M059J (cell line): ENCODE measurements at regions not wholly inside any gene's neighbourhood (a gene's known extent, or its start where the extent isn't known, plus 50 kb on each side); places are given as distances from the start of the nearest gene placed in this dataset.
"Not testable (repeated sequence)": the region's sequence is repeated elsewhere in the genome, so short reads cannot be mapped to it uniquely, and the experiment has no call there.

Source experiments
- DNase-seq: peaks from one replicate; pipeline ENCODE4 v3.0.0-alpha.2; 2012; ENCODE audit warnings: low read depth

DNA sequence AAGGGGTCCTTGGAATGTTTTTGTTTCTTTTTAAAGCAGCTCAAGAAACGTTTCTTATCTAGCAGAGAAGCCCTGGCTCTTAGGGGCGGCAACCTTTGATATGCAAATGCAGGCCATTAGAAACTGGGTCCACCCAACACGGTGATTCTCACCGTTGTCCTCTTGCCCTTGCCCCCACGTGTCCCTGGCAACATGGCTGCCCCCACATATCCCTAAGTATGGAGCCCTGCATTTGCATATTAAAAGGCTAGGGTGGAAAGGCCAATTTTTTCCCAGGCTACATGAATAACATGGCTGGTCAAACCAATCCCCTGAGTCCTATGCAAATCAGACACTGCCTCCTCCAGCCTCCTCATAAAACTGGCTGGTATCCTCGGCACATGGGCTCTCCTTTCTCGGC, 230.1 kb upstream of the SPOPL start:
- no peak for DNase-seq

DNA sequence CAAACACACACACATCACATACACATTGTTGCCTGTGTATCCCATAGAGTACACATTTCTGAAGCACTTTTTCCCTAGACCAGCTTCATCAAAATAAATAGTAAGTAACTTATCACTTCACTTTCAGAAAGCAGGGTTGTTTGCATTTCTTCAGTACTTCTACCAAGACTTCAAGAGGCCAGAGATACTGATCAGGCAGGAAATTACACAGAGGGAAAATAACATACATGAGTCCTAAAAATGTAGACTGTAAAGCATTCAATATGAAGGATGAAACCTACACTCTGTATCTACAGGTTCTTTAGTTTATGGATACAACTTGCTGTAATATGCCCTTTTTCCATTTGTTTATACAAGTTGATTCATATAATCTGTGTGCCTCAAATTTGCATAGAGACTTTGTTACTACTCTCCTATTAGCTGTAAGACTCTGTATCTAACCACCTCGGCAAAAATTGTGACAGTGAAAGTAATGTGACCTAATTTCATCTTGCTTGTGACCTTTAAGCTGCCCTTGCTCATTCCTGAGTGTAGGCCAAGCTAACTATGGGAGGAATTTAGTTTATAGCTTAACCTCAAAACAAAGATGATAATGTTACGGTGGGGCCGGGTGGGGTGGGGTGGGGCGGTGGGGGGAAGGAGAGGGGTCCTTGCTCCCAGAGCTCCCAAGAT, 228.9 kb upstream of the SPOPL start:
- peak; percentile 38 for DNase-seq

DNA sequence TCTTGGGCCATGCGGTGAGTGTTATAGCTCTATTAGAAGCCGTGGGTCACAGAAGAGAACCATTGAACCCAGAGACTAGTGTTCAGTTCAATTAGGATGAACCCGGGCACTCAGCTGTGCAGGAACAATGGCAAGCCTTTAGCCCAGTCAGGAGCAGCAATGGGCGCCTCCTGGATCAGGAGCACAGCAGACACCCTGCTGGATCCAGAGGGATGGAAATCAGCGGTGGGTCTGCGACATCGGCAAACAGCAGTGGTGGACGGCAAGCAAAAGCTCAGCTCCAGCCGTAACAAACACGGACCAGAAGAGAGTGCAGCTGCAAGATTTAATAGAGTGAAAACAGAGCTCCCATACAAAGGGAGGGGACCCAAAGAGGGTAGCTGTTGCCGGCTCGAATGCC, 228.3 kb upstream of the SPOPL start:
- not testable (repeated sequence) for DNase-seq

DNA sequence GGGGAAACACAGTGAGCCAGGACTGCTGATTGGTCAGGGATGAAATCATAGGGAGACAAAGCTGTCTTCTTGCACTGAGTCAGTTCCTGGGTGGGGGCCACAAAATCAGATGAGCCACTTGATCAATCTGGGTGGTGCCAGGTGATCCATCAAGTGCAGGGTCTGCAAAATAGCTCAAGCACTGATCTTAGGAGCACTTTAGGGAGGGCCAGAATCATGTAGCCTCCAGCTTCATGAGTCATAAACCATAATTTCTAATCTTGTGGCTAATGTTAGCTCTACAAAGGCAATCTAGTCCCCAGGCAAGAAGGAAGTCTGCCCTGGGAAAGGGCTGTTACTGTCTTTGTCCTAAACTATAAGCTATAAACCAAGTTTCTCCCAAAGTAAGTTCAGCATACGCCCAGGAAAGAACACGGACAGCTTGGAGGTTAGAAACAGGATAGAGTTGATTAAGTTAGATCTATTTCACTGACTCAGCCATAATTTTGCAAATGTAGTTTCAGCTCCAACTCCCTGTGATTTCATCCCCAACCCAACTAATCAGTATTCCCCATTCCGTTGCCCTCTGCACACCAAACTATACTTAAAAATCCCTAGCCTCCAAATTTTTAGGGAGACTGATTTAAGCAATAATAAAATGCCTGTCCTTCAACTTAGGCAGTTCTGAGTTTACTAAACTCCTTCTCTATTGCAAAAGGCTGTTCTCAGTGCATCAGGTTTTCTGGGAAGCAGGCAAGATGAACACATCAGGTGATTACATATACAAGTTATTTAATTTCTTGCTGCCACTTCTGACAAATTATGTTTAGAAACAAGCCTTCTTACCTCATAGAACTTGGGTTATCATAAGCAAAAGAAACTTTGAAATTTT, 226.9 kb upstream of the SPOPL start:
- peak; percentile 86 for DNase-seq

DNA sequence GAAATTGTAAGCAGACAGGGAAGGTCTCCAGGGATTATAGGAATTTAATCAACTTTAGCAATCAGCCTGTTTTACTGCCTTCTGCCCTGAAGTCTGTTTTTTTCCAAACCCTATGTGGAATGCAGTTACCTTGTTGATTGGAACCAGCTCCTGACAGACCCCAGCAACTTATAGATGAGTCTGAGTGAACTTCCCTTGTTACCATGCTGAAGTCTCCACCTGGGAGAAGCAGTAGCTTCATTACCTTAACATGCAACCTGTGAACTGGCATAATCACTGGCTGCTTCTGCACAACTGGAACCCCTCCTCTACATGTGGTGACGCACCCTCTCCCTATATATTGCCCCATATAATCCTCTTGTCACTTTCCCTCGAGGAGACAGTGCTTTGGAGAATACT, 226.3 kb upstream of the SPOPL start:
- DNase-seq: peak; percentile 10

DNA sequence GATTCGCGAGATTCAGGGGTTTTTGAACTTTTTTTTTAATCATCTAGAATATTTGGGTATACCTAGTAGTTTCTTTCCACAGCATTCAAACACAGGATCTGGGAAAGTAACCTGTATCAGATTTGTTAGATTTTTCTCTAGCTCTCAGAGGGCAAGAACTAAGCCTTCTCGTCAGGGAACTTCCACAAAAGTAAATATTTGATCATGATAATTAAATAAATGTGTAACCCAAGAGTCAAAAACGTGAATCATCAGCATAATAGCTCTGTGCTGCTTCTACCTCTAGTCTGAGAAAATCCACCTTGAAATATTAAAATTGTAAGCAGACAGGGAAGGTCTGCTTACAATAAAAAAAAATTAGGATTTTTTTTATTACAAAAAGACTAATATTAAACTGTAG, 225.7 kb upstream of the SPOPL start:
- DNase-seq: peak; percentile 73

DNA sequence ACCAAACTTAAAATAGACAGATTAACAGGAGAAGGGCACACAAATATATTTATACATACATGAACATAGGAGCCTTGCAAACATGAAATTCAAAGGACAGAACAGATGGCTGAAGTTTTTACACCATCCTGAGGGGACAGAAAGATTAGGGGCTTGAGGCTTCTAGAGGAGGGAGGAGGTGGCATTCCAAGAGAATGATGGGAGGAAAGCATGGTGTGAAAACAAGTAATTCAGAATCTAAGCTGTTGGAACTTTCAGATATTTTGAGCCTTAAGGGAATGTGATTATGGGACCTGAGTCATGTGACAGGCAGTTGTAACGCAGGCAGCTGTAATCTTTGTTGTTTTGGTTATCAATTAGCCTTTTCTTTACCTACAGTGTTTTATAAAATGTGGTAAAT, 225.2 kb upstream of the SPOPL start:
- DNase-seq: peak; percentile 21

DNA sequence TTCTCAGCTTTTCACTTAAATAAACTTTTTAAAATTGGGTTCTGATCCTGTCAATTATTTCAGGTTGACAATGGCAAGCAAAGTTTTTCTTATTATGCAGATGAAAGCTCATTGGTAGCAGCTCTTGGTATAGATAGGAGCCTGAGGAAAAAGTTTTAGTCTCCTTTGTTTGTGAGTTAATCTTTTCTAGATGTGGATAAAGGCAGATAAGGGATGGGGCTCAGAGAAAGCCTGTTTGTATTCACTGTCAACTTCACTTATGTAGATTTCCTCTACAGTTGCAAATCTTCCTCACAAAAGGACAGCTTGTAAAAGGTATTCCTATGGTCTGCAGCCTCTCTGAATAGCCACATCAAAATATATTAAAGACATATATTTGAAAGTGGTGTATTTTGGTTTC, 224.5 kb upstream of the SPOPL start:
- DNase-seq: no peak

DNA sequence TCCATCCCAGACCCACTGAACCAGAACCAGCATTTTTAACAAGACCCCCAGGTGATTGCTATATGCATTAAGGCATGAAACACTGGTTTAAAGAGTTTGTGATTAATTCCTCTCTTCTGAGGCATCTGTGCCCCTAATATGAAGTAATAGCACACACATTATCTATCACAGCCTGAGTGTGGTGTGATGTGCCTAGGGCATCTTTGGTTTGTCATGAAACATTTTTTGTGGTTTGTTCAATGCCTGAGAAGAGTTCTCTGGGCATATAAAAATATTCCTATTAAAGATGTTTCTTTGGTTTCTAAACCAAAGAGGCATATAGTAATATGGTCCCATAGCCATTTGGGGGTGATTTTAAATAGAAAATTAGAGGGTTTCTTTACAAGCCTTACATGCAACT, 221.7 kb upstream of the SPOPL start:
- DNase-seq: peak; percentile 66

DNA sequence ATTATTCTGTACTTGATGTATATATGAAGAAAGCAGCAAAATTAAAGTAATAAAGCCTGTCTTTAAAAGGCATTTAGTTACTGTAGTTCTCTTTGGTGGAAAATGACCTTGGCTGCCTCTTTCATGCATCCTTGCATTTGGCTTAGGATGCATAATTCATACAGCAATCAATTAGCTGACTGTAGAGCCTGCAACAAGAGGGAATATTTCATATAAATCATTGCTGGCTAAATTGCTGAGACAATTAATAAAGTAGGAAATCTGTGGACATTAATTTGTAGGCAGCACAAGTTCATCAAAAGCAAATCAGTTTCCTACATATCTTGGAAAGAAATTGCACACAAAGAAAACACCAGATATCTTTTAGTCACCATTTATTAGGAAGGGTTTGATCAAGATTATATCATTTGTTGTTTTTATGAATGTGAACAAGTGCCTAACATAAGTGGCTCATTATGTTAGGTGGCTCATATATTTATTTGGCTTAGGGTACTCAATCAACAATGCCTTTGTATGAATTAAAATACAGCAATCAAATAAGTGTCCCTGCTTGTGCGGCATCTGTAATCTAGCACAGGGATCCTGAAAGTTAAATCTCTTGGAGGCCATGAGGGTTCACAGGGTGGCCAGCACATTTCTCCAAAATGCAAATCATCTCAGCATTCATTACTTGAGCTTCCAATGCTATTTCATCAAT, 220.4 kb upstream of the SPOPL start:
- no peak for DNase-seq

DNA sequence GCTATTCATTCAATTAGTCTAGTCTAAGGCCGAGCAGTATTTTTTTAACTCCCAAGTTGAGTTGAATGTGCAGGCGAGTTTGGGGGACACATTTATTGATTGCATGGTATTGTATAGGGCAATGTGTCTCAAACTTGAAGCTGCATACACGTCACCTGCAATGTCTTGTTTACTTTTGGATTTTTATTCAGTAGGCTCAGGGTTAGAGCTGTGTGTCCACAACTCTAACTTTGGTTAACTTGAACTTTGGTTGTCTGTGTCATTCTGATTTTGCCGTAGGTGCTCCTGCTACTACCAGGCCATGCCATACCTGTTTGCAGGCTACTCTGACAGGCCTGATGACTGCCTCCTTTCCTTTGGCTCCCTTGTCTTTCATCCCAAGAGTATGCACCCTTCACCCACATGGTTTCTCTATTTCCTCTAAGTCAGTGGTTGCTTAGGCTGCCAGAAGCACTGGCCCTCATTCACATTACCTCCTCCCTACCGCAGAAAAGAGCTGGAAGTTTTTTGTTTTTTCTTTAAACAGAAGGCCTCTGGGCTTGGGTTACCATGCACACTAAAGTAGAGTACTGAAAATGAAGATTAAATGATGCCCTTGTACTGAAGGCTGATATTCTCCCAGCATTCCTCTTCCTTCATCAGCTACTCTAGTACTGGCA, 219.4 kb upstream of the SPOPL start:
- no peak for DNase-seq

DNA sequence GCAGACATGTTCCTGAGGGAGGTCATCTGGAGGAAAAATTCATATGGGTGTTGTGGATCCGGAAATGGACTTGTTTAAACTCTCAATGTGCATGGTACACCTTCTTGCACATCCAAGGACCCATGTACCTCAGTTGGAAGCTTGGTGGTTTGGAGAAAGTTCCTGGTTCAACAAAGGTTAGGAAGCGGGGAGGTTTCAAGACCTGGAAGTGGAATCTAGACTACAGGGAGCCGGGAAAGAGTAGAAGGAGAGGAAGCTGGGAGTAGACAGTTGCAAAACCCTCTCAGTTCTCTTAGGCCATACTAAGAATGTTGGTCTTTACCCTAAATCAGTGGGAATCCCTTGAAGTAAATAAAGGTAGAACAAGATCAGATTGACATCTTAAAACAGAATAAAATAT, 209.8 kb upstream of the SPOPL start:
- no peak for DNase-seq

DNA sequence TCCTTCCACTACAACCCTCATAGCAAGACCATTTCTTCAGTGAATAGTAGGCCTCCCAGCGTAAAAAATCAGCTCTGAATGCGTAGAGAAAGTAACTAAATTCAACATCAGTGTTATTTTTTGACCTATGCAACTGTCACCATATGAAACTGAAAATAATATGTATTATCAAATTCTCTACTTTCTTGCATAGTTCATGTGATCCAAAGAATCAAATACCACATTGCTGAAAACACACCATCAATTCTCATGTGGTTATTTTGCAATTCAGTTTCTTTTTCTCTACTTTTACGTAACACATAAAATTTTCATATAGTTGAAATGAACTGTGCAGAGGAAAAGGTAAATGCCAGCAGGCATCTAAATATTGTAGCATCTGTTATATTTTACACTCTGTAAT, 208.5 kb upstream of the SPOPL start:
- no peak for DNase-seq

DNA sequence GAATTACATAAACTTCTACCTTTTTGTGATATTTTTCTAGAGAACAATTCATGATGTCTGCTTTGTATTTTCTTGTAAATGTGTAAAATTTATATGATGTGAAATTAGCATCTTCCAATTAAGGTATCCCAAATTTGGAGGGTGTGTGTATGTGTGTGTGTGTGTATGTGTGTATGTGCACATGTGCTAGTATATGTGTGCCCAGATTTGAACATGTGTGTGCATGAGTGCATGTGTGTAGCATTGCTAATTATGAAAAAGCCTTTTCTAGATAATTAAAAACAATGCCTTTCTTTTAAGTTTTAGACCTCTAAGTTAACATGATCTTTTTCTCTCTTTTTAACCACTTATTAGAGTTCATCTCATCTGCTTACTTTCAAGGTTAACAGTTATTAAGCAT, 208.0 kb upstream of the SPOPL start:
- DNase-seq: no peak

DNA sequence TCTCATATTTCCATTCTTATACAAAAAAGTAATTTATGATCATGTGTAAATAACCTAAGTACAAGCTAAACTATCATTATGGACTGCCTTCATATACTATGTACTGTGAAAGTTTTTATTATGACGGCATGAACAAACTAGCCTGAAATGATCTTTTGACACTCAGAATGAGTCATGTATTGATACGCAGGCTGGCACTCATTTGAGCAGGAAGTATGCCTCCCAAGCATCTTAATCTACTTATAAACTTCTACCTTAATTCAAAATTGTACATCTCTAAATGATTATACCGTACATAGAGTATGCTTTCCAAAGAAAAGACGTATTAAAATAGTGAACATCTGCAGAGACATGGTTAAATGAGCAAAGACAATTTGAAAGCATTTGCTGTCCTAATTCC, 207.1 kb upstream of the SPOPL start:
- no peak for DNase-seq

DNA sequence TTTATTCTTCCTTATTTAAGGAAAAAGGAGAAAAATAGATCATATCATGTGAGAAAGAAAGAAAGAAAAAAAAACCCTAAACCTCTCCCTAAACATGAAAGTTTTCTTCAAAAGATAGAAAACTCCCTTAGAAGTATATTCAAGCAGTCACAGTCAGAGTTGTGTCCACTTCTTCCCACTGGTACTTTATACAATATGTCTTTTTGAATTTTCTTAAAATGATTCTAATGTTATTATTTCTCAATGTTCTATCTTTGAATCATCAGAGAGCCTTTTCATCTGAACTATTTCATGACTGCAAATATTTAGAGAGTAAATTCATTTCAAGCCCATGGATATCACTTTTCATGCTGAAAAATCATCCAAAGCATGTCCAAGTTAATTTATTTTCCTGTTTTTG, 205.2 kb upstream of the SPOPL start:
- DNase-seq: no peak

DNA sequence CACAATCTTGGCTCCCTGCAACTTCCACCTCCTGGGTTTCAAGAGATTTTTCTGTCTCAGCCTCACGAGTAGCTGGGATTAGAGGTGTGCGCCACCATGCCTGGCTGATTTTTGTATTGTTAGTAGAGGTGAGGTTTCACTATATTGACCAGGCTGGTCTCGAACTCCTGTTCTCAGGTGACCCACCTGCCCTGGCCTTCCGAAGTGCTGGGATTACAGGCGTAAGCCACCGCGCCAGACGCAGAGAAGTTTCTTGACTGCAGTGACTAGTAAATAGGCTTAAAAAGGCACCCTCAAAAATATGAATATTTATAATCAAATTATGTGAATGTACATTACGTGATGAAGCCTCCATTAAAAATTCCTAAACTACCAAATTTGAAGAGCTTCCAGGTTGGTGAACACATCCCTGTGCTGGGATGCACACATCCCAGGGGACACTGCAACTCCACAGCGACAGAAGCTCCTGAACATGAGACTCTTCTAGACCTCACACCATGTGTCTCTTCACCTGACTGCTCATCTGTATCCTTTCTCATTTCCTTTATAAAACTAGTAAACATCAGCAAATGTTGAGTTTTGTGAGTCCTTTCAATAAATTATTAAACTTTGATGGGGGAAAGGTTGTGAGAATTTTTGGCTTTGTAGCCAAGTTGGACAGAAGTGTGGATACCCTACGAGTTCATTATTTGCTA, 203.3 kb upstream of the SPOPL start:
- no peak for DNase-seq

DNA sequence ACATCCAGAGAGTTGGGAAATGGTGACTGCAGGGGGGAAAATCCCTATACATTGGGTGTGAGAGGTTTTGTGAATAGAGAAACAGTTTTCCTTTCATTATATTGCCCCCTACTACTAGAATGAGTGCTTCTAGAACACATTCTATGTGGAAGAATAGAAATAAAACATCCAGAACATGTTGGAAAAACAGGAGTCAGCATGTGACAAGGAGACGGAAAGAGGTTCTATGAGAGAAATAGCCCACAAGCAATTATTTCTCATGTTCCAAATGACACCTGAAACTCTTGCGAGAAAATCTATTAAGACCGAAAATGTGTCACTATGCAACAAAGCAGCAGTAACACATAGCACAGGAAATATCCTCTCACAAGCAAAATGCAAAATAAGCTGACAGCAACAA, 202.7 kb upstream of the SPOPL start:
- DNase-seq: no peak

DNA sequence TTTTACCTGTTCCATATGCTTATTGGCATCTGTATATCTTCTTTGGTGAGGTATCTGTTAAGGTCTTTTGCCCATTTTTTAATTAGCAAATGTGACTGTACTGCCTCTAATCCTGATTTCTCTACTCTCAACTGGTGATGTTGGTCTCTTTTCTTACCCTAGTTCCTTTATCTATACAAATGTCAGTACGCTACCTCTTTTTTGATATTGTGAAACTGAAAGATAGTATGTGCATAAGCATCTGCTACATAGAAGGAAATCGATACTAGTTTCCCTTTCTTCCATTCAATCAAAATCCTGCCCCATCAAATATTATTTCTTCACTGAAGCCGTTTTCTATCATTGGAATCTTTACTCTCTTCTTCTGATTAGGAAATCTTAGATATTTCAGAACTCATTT, 194.9 kb upstream of the SPOPL start:
- no peak for DNase-seq

DNA sequence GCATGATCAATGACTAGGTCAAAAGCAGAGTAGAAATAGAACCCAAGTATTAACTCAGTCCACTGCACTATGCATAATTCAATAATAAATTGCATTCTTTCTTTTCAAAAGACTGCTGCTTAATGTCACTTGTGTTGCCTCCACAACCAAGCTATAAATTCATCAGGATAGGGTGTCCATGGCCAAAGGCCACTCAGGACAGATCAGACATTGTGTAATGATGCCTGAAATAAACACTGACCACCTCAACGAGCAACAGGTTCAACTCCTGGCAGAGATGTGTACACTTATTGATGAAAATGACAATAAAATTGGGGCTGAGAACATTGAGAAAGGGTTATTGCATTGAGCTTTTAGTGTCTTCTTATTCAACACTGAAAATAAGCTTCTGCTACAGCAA, 194.5 kb upstream of the SPOPL start:
- DNase-seq: no peak

DNA sequence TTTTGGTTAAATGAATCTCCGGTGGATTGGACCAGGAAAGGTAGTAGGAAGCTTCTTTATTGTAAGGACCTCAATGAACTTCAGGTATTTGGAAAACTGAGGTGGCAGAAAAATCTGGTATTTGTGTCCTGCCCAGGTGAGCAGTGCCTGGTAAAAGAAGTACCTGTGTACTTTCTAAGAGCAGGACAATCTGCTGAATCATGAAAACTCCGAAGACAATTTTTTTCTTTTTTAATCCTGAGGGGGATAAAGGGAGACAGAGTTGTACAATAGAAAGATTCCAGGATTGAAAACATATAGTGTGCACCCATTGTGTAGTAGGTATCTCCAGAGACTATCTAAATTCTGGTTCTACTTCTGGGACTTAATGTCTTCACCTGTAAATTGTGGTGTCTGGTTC, 191.8 kb upstream of the SPOPL start:
- no peak for DNase-seq

DNA sequence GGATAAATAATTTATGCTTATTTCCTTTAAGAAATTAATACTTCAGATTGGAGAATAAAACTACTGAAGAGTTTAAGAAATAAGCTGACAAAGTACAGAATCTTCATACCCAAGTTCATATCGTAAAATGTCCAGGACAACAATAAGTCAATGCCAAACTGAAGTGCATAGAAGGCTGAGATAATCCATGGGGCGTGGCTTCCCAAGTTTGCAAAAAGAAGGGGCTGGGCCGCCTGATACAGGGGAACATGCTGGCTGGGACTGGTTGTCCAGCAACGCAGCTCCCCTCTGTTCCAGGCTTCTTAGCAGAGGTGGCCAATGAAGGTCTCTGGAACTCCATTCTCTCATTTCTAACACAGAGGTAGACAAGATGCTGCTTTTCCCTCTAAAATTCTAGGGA, 189.5 kb upstream of the SPOPL start:
- no peak for DNase-seq
